Vagina (tissue), 2 donors: ENCODE measurements at regions not wholly inside any gene's neighbourhood (a gene's known extent, or its start where the extent isn't known, plus 50 kb on each side); places are given as distances from the start of the nearest gene placed in this dataset.

Source experiments
- CTCF ChIP-seq, 3 experiments: fragments of 450-650 bp in 2 of 3; fragments of 200-600 bp in 1 of 3; sonication (generic) in 1 of 3; IDR thresholded peaks; one replicate each; pipeline ENCODE4 v1.5.1; 2017 to 2019; ENCODE audit warnings: antibody characterized with exemption in 3 of 3, mild to moderate bottlenecking in 2 of 3, moderate library complexity in 2 of 3
- POLR2A ChIP-seq, 2 donors: fragments of 450-650 bp; IDR thresholded peaks; one replicate each; pipeline ENCODE4 v1.6.1; 2017; ENCODE audit warnings: antibody characterized with exemption in 2 of 2, mild to moderate bottlenecking in 2 of 2, moderate library complexity in 2 of 2

- TF ChIP-seq POLR2A (IDR thresholded peaks at IDR 0.05): no peak
- TF ChIP-seq CTCF (IDR thresholded peaks at IDR 0.05): no peak
Measured at GRCh38 chr2:107393516-107393915, 433.2 kb upstream of the RGPD4 start.
